ENCODE measurements at regions not wholly inside any gene's neighbourhood (a gene's known extent, or its start where the extent isn't known, plus 50 kb on each side); places are given as distances from the start of the nearest gene placed in this dataset.

- peaks cover 4% of the 10 kb centered on the region for H3K9me3 Mint-ChIP-seq (ENCODE audit: unreplicated experiment)
- peaks cover 13% of the 10 kb centered on the region for H3K36me3 Mint-ChIP-seq (ENCODE audit: unreplicated experiment)
- DNase-seq, result no peak
- no peaks in the 10 kb centered on the region for H3K4me1 Mint-ChIP-seq (ENCODE audit: low read depth, unreplicated experiment)
- TF ChIP-seq CTCF (IDR thresholded peaks at IDR 0.05; ENCODE audit: partially characterized antibody, unreplicated experiment), result no peak
- peaks cover 2% of the 10 kb centered on the region for H3K27me3 Mint-ChIP-seq (ENCODE audit: unreplicated experiment)
- H3K4me3 Mint-ChIP-seq (ENCODE audit: unreplicated experiment), result no peak overlapping the region
- H3K27ac Mint-ChIP-seq (ENCODE audit: unreplicated experiment), result no peak overlapping the region
Observed at GRCh38 chr1:209023790-209024189, 559.7 kb upstream of the CAMK1G start.

GRCh38 chr1:209029737-209030136 lies 553.8 kb upstream of the CAMK1G start:
- Mint-ChIP-seq H3K27ac (ENCODE audit: unreplicated experiment) (no peak overlapping the region), H3K27me3 (ENCODE audit: unreplicated experiment) (peaks cover 2% of the 10 kb centered on the region), H3K9me3 (ENCODE audit: unreplicated experiment) (no peaks in the 10 kb centered on the region), H3K4me3 (ENCODE audit: unreplicated experiment) (no peak overlapping the region), H3K36me3 (ENCODE audit: unreplicated experiment) (no peaks in the 10 kb centered on the region), H3K4me1 (ENCODE audit: low read depth, unreplicated experiment) (peaks cover 4% of the 10 kb centered on the region)
- no peak for DNase-seq
- TF ChIP-seq CTCF (IDR thresholded peaks at IDR 0.05; ENCODE audit: partially characterized antibody, unreplicated experiment), result no peak

GRCh38 chr1:209030454-209031167 lies 552.9 kb upstream of the CAMK1G start:
- Mint-ChIP-seq H3K9me3 (ENCODE audit: unreplicated experiment) (no peaks in the 10 kb centered on the region), H3K4me1 (ENCODE audit: low read depth, unreplicated experiment) (peaks cover 4% of the 10 kb centered on the region), H3K27me3 (ENCODE audit: unreplicated experiment) (peaks cover 2% of the 10 kb centered on the region), H3K27ac (ENCODE audit: unreplicated experiment) (no peak overlapping the region), H3K4me3 (ENCODE audit: unreplicated experiment) (no peak overlapping the region), H3K36me3 (ENCODE audit: unreplicated experiment) (no peaks in the 10 kb centered on the region)
- no peak for TF ChIP-seq CTCF (IDR thresholded peaks at IDR 0.05; ENCODE audit: partially characterized antibody, unreplicated experiment)
- no peak for DNase-seq

GRCh38 chr1:209037064-209037463 lies 546.5 kb upstream of the CAMK1G start:
- H3K27ac Mint-ChIP-seq (ENCODE audit: unreplicated experiment), result no peak overlapping the region
- no peak for TF ChIP-seq CTCF (IDR thresholded peaks at IDR 0.05; ENCODE audit: partially characterized antibody, unreplicated experiment)
- H3K4me3 Mint-ChIP-seq (ENCODE audit: unreplicated experiment), result no peak overlapping the region
- no peaks in the 10 kb centered on the region for H3K27me3 Mint-ChIP-seq (ENCODE audit: unreplicated experiment)
- no peaks in the 10 kb centered on the region for H3K36me3 Mint-ChIP-seq (ENCODE audit: unreplicated experiment)
- no peaks in the 10 kb centered on the region for H3K9me3 Mint-ChIP-seq (ENCODE audit: unreplicated experiment)
- DNase-seq, result no peak
- no peaks in the 10 kb centered on the region for H3K4me1 Mint-ChIP-seq (ENCODE audit: low read depth, unreplicated experiment)

- H3K4me1 Mint-ChIP-seq (ENCODE audit: low read depth, unreplicated experiment), result no peaks in the 10 kb centered on the region
- no peaks in the 10 kb centered on the region for H3K27me3 Mint-ChIP-seq (ENCODE audit: unreplicated experiment)
- no peak for TF ChIP-seq CTCF (IDR thresholded peaks at IDR 0.05; ENCODE audit: partially characterized antibody, unreplicated experiment)
- H3K27ac Mint-ChIP-seq (ENCODE audit: unreplicated experiment), result no peak overlapping the region
- H3K4me3 Mint-ChIP-seq (ENCODE audit: unreplicated experiment), result no peak overlapping the region
- no peak for DNase-seq
- H3K36me3 Mint-ChIP-seq (ENCODE audit: unreplicated experiment), result no peaks in the 10 kb centered on the region
- no peaks in the 10 kb centered on the region for H3K9me3 Mint-ChIP-seq (ENCODE audit: unreplicated experiment)
Observed at GRCh38 chr1:209038316-209038715, 545.2 kb upstream of the CAMK1G start.
